ENCODE measurements at regions not wholly inside any gene's neighbourhood (a gene's known extent, or its start where the extent isn't known, plus 50 kb on each side); places are given as distances from the start of the nearest gene placed in this dataset.

DNA sequence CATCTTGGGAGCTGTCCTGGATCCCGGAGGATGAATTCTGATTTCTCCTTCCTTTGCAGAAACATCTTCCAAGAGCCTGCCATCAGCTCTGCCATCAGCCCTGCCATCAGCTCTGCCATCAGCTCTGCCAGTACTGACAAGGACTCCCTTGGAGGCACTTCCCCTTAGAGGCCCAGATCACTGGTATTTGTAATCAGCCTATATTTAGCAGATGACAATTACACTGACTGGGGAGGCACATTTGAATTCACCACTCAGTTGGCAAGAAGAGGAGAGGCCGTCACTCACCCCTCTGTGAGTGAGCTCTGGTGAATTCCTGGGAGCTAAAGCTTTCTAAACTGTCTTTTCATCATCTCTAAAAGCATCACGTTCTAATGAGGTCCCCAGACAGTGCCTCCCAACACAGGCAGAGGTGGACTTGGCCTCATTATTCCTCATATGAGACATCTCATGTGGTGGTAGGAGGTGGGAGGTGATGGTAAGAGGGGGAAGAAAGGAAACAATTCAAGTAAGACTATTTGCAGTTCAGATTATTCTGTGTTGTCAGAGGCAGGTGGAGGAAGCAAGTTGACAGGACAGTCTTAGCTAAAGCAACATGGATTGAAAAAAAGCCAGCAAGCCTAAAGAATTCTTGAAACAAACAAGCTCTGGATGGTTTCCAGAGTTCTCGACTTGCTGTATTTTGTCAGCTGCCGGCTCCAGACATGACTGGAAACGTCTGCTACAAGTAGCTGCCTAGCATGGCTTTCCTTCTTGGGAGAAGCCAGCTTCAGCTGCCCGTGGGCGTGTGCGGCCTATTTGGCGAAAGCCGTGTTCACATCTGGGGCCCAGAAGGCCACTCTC lies 771.7 kb downstream of the TBC1D22A start:
- TF ChIP-seq, protein P1, sequence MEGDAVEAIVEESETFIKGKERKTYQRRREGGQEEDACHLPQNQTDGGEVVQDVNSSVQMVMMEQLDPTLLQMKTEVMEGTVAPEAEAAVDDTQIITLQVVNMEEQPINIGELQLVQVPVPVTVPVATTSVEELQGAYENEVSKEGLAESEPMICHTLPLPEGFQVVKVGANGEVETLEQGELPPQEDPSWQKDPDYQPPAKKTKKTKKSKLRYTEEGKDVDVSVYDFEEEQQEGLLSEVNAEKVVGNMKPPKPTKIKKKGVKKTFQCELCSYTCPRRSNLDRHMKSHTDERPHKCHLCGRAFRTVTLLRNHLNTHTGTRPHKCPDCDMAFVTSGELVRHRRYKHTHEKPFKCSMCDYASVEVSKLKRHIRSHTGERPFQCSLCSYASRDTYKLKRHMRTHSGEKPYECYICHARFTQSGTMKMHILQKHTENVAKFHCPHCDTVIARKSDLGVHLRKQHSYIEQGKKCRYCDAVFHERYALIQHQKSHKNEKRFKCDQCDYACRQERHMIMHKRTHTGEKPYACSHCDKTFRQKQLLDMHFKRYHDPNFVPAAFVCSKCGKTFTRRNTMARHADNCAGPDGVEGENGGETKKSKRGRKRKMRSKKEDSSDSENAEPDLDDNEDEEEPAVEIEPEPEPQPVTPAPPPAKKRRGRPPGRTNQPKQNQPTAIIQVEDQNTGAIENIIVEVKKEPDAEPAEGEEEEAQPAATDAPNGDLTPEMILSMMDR (IDR thresholded peaks at IDR 0.05; ENCODE audit: low read depth, low read length, poor library complexity, severe bottlenecking): no peak
- TF ChIP-seq EZH2phosphoT487 (IDR thresholded peaks at IDR 0.05; ENCODE audit: borderline replicate concordance, low read length): no peak
- Histone ChIP-seq H3K27ac (ENCODE audit: low read depth, low read length) (no peak overlapping the region), H3K4me3 (ENCODE audit: low read length) (no peak overlapping the region), H3K9me3 (ENCODE audit: control insufficient read depth, insufficient read depth, low read length) (no peaks in the 10 kb centered on the region), H3K27me3 (ENCODE audit: control insufficient read depth, low read length) (no peaks in the 10 kb centered on the region), H3K4me2 (ENCODE audit: low read length) (no peak overlapping the region), H3K9me2 (replicated peaks; ENCODE audit: control insufficient read depth, low read length) (no peaks in the 10 kb centered on the region), H3K4me1 (ENCODE audit: control insufficient read depth, low read length) (peaks cover 7% of the 10 kb centered on the region), H4K20me1 (ENCODE audit: control insufficient read depth, insufficient read depth, low read depth, low read length) (no peaks in the 10 kb centered on the region), H3F3A (ENCODE audit: control insufficient read depth, insufficient read depth) (no peaks in the 10 kb centered on the region), H3K79me2 (ENCODE audit: control insufficient read depth, low read length) (no peaks in the 10 kb centered on the region), H3K36me3 (ENCODE audit: control insufficient read depth, low read length) (no peaks in the 10 kb centered on the region)

DNA sequence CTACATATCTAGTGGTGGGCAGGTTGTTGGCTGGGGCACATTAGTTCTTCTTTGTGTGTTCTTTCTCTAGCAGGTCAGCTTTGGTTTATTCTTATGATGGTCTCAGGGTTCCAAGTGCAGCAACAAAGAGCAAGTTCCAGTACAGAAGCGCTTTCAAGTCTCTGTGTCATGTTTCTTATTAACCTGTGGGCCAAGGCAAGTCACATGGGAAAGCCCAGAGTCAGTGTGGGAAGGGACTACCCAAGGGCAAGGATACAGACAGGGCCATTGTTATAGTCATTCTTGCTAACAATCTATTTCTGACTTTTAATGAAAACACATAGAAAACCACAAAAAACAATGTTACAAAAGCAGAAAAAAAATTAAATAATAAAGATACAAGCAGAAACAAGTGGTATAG lies 754.6 kb downstream of the TBC1D22A start:
- Histone ChIP-seq H3K27me3 (ENCODE audit: control insufficient read depth, low read length) (no peaks in the 10 kb centered on the region), H3K4me2 (ENCODE audit: low read length) (no peak overlapping the region), H3K79me2 (ENCODE audit: control insufficient read depth, low read length) (no peaks in the 10 kb centered on the region), H4K20me1 (ENCODE audit: control insufficient read depth, insufficient read depth, low read depth, low read length) (no peaks in the 10 kb centered on the region), H3K36me3 (ENCODE audit: control insufficient read depth, low read length) (no peaks in the 10 kb centered on the region), H3K4me3 (ENCODE audit: low read length) (no peak overlapping the region), H3F3A (ENCODE audit: control insufficient read depth, insufficient read depth) (no peaks in the 10 kb centered on the region), H3K4me1 (ENCODE audit: control insufficient read depth, low read length) (no peaks in the 10 kb centered on the region), H3K9me3 (ENCODE audit: control insufficient read depth, insufficient read depth, low read length) (no peaks in the 10 kb centered on the region), H3K9me2 (replicated peaks; ENCODE audit: control insufficient read depth, low read length) (no peaks in the 10 kb centered on the region), H3K27ac (ENCODE audit: low read depth, low read length) (no peak overlapping the region)
- TF ChIP-seq, protein P1 (IDR thresholded peaks at IDR 0.05; ENCODE audit: low read depth, low read length, poor library complexity, severe bottlenecking): no peak
- no peak for TF ChIP-seq EZH2phosphoT487 (IDR thresholded peaks at IDR 0.05; ENCODE audit: borderline replicate concordance, low read length)

DNA sequence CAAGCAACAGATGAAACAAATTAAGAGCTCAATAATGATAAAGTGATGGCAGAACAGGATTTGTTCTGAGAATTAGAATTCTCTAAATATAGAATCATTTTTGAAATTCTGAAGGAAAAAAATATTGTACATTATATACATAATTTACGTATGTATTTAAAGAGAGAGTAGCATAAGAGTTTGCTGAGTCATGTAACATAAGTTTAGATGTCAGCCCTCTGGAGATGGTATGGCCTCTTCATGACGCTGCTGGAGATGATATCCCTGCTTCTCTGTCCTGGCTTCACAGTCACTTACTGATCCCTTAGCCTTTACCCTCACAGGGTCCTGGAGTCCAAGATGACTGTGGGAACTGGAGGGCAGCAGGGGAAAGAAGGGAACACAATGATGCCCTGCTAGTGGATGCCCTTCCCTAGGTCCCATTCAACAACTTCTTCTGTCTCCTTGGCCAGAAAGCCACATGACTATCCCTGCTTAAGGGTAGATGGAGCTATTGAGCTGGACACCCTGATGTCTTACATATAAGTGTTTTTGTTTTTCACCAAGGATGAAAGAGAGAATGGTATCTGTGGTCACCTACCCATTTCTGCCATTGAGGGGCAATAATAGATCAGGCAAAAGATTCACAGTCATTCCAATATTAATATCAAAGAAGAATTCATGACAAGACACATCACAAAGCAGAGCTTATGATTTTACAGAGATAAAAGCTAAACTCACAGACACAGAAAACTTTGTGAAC lies 753.1 kb downstream of the TBC1D22A start:
- H3K4me3 ChIP-seq (ENCODE audit: low read length): no peak overlapping the region
- H3K4me1 ChIP-seq (ENCODE audit: control insufficient read depth, low read length): no peaks in the 10 kb centered on the region
- H3K27ac ChIP-seq (ENCODE audit: low read depth, low read length): no peak overlapping the region
- H3K4me2 ChIP-seq (ENCODE audit: low read length): no peak overlapping the region
- H3K79me2 ChIP-seq (ENCODE audit: control insufficient read depth, low read length): no peaks in the 10 kb centered on the region
- no peaks in the 10 kb centered on the region for H3F3A ChIP-seq (ENCODE audit: control insufficient read depth, insufficient read depth)
- H3K9me2 ChIP-seq (replicated peaks; ENCODE audit: control insufficient read depth, low read length): no peaks in the 10 kb centered on the region
- no peaks in the 10 kb centered on the region for H4K20me1 ChIP-seq (ENCODE audit: control insufficient read depth, insufficient read depth, low read depth, low read length)
- no peak for TF ChIP-seq EZH2phosphoT487 (IDR thresholded peaks at IDR 0.05; ENCODE audit: borderline replicate concordance, low read length)
- TF ChIP-seq, protein P1 (IDR thresholded peaks at IDR 0.05; ENCODE audit: low read depth, low read length, poor library complexity, severe bottlenecking): no peak
- no peaks in the 10 kb centered on the region for H3K27me3 ChIP-seq (ENCODE audit: control insufficient read depth, low read length)
- no peaks in the 10 kb centered on the region for H3K9me3 ChIP-seq (ENCODE audit: control insufficient read depth, insufficient read depth, low read length)
- H3K36me3 ChIP-seq (ENCODE audit: control insufficient read depth, low read length): no peaks in the 10 kb centered on the region
